Neural cell (in vitro differentiated cells): ENCODE measurements at regions not wholly inside any gene's neighbourhood (a gene's known extent, or its start where the extent isn't known, plus 50 kb on each side); places are given as distances from the start of the nearest gene placed in this dataset.

ENCODE experiments used
- H2AFZ ChIP-seq: fragments of 200-600, 300-800 bp; sonication (generic), shearing (Covaris generic); 2 replicates; pipeline ENCODE4 v1.6.0; 2014; ENCODE audit warnings: low read depth, mild to moderate bottlenecking, antibody characterized with exemption, low read length, moderate library complexity
- H3F3A ChIP-seq: fragments of 200-600 bp; shearing (Covaris generic); 2 replicates; pipeline ENCODE4 v1.6.1; 2016; ENCODE audit warnings: mild to moderate bottlenecking, moderate library complexity, mixed read lengths, antibody characterized with exemption, low read length; ENCODE audit not compliant: insufficient read depth, poor library complexity, severe bottlenecking
- H3K27ac ChIP-seq: fragments of 200-600, 300-800 bp; sonication (generic), shearing (Covaris generic); 2 replicates; pipeline ENCODE4 v1.5.1; 2014; ENCODE audit warnings: mild to moderate bottlenecking, low read length, moderate library complexity
- H3K27me3 ChIP-seq: fragments of 300-800, 200-600 bp; sonication (generic), shearing (Covaris generic); 2 replicates; pipeline ENCODE4 v1.6.0; 2014; ENCODE audit warnings: mild to moderate bottlenecking, low read depth, low read length, moderate library complexity; ENCODE audit not compliant: insufficient read depth
- H3K36me3 ChIP-seq: fragments of 300-800, 200-600 bp; sonication (generic), shearing (Covaris generic); 2 replicates; pipeline ENCODE4 v1.5.1; 2014; ENCODE audit warnings: mild to moderate bottlenecking, antibody characterized with exemption, low read length, moderate library complexity; ENCODE audit not compliant: insufficient read depth
- H3K4me2 ChIP-seq: fragments of 300-800, 200-600 bp; sonication (generic), shearing (Covaris generic); 2 replicates; pipeline ENCODE4 v1.6.0; 2014; ENCODE audit warnings: mild to moderate bottlenecking, low read length
- H3K4me3 ChIP-seq: fragments of 300-800, 200-600 bp; sonication (generic), shearing (Covaris generic); 2 replicates; pipeline ENCODE4 v1.5.1; 2014; ENCODE audit warnings: mild to moderate bottlenecking, low read length, moderate library complexity
- H3K79me2 ChIP-seq: fragments of 200-600 bp; shearing (Covaris generic); replicated peaks from 2 replicates; pipeline ENCODE4 v1.6.0; 2014; ENCODE audit warnings: mild to moderate bottlenecking, low read length, moderate library complexity; ENCODE audit not compliant: insufficient read depth
- H3K9ac ChIP-seq: fragments of 300-800, 200-600 bp; sonication (generic), shearing (Covaris generic); 2 replicates; pipeline ENCODE4 v1.6.1; 2016; ENCODE audit warnings: mild to moderate bottlenecking, low read length, mixed read lengths
- H3K9me2 ChIP-seq: fragments of 200-600 bp; shearing (Covaris generic); 2 replicates; pipeline ENCODE4 v1.6.1; 2016; ENCODE audit warnings: mild to moderate bottlenecking, low read length, mixed read lengths; ENCODE audit not compliant: insufficient read depth
- H3K9me3 ChIP-seq: fragments of 200-600, 300-800 bp; sonication (generic), shearing (Covaris generic); 2 replicates; pipeline ENCODE4 v1.6.1; 2016; ENCODE audit warnings: mild to moderate bottlenecking, mixed run types, low read length, moderate library complexity, mixed read lengths
- H4K20me1 ChIP-seq: fragments of 200-600 bp; shearing (Covaris generic); 2 replicates; pipeline ENCODE4 v1.6.1; 2016; ENCODE audit warnings: mild to moderate bottlenecking, mixed run types; ENCODE audit not compliant: insufficient read depth
- CTCF ChIP-seq: fragments of 450-650 bp; IDR thresholded peaks from 2 replicates; pipeline ENCODE4 v1.5.1; 2014; ENCODE audit warnings: antibody characterized with exemption, mild to moderate bottlenecking, moderate library complexity; ENCODE audit not compliant: poor library complexity, severe bottlenecking
- EP300 ChIP-seq: fragments of 450-650 bp; conservative IDR thresholded peaks from 2 replicates; pipeline ENCODE4 v1.6.1; 2014; ENCODE audit warnings: antibody characterized with exemption, mild to moderate bottlenecking, moderate library complexity; ENCODE audit not compliant: poor library complexity, severe bottlenecking
- EZH2 ChIP-seq: fragments of 200-600, 300-800 bp; shearing (Covaris generic), sonication (generic); IDR thresholded peaks from 2 replicates; pipeline ENCODE4 v1.6.1; 2014; ENCODE audit warnings: antibody characterized with exemption, low read length, borderline replicate concordance, mild to moderate bottlenecking; ENCODE audit not compliant: insufficient read depth, poor library complexity, severe bottlenecking
- MXI1 ChIP-seq: fragments of 450-650 bp; conservative IDR thresholded peaks from 2 replicates; pipeline ENCODE4 v1.6.1; 2014; ENCODE audit warnings: antibody characterized with exemption, mild to moderate bottlenecking; ENCODE audit not compliant: poor library complexity, severe bottlenecking
- POLR2AphosphoS5 ChIP-seq: IDR thresholded peaks from 2 replicates; pipeline ENCODE4 v1.6.1; 2012
- RAD21 ChIP-seq: fragments of 450-650 bp; conservative IDR thresholded peaks from 2 replicates; pipeline ENCODE4 v1.6.1; 2014; ENCODE audit warnings: antibody characterized with exemption, mild to moderate bottlenecking, moderate library complexity
- REST ChIP-seq: IDR thresholded peaks from 2 replicates; pipeline ENCODE4 v1.6.1; 2012; ENCODE audit warnings: borderline replicate concordance
- SMC3 ChIP-seq: fragments of 450-650 bp; conservative IDR thresholded peaks from 2 replicates; pipeline ENCODE4 v1.6.1; 2014; ENCODE audit warnings: antibody characterized with exemption, mild to moderate bottlenecking, moderate library complexity; ENCODE audit not compliant: poor library complexity
- TAF1 ChIP-seq: IDR thresholded peaks from 2 replicates; pipeline ENCODE4 v1.6.1; 2012; ENCODE audit warnings: low read depth

- TF ChIP-seq POLR2AphosphoS5 (no peak), REST (no peak), TAF1 (no peak), RAD21 (no peak), EP300 (no peak), CTCF (no peak), EZH2 (no peak), MXI1 (no peak), SMC3 (no peak)
- Histone ChIP-seq H3K9ac (no peak overlapping the region), H2AFZ (no peak overlapping the region), H3K4me2 (no peak overlapping the region), H3K27ac (no peak overlapping the region), H3K9me3 (no peaks in the 10 kb centered on the region), H3K27me3 (no peaks in the 10 kb centered on the region), H3F3A (no peaks in the 10 kb centered on the region), H3K79me2 (no peaks in the 10 kb centered on the region), H3K36me3 (no peaks in the 10 kb centered on the region), H4K20me1 (no peaks in the 10 kb centered on the region), H3K9me2 (no peaks in the 10 kb centered on the region), H3K4me3 (no peak overlapping the region)
Observed at GRCh38 chr6:82690283-82690682, 326.7 kb downstream of the TPBG start.

GRCh38 chr6:82691997-82692396, 328.4 kb downstream of the TPBG start:
- Histone ChIP-seq H3K4me2 (no peak overlapping the region), H3K27ac (no peak overlapping the region), H3K27me3 (no peaks in the 10 kb centered on the region), H2AFZ (no peak overlapping the region), H4K20me1 (no peaks in the 10 kb centered on the region), H3K9me2 (no peaks in the 10 kb centered on the region), H3K9me3 (no peaks in the 10 kb centered on the region), H3K4me3 (no peak overlapping the region), H3K79me2 (no peaks in the 10 kb centered on the region), H3F3A (no peaks in the 10 kb centered on the region), H3K36me3 (no peaks in the 10 kb centered on the region), H3K9ac (no peak overlapping the region)
- TF ChIP-seq TAF1: no peak
- no peak for TF ChIP-seq CTCF
- TF ChIP-seq REST: no peak
- TF ChIP-seq POLR2AphosphoS5: no peak
